GM12872 (cell line): ENCODE measurements at regions not wholly inside any gene's neighbourhood (a gene's known extent, or its start where the extent isn't known, plus 50 kb on each side); places are given as distances from the start of the nearest gene placed in this dataset.

Experiments
- CTCF ChIP-seq: IDR thresholded peaks from 3 replicates; pipeline ENCODE4 v1.5.1; 2011; ENCODE audit warnings: low read depth, mild to moderate bottlenecking, low read length, moderate library complexity; ENCODE audit not compliant: insufficient read depth

- no peak for TF ChIP-seq CTCF
Measured at GRCh38 chr11:86151174-86152005, 82.5 kb upstream of the PICALM start.

GRCh38 chr11:86150847-86151173 is 81.9 kb upstream of the PICALM start:
- no peak for TF ChIP-seq CTCF

GRCh38 chr11:86149792-86150191 is 80.9 kb upstream of the PICALM start:
- TF ChIP-seq CTCF, result no peak

GRCh38 chr11:86148345-86148747 is 79.5 kb upstream of the PICALM start:
- TF ChIP-seq CTCF, result no peak

GRCh38 chr11:86147004-86147403 is 78.1 kb upstream of the PICALM start:
- TF ChIP-seq CTCF, result no peak

GRCh38 chr11:86145439-86146156 is 76.7 kb upstream of the PICALM start:
- TF ChIP-seq CTCF, result no peak

- TF ChIP-seq CTCF, result no peak
Measured at GRCh38 chr11:86144846-86145245, 76.0 kb upstream of the PICALM start.
